VCaP (cell line): ENCODE measurements at regions not wholly inside any gene's neighbourhood (a gene's known extent, or its start where the extent isn't known, plus 50 kb on each side); places are given as distances from the start of the nearest gene placed in this dataset.

ENCODE experiments used
- H3K27ac ChIP-seq: fragments of 450-650 bp; 2 replicates; pipeline ENCODE4 v1.5.1; 2017
- TF ChIP-seq, protein P1 (sequence below): fragments of 450-650 bp; conservative IDR thresholded peaks from 2 replicates; pipeline ENCODE4 v1.5.1; 2017; ENCODE audit warnings: mild to moderate bottlenecking, moderate library complexity

DNA sequence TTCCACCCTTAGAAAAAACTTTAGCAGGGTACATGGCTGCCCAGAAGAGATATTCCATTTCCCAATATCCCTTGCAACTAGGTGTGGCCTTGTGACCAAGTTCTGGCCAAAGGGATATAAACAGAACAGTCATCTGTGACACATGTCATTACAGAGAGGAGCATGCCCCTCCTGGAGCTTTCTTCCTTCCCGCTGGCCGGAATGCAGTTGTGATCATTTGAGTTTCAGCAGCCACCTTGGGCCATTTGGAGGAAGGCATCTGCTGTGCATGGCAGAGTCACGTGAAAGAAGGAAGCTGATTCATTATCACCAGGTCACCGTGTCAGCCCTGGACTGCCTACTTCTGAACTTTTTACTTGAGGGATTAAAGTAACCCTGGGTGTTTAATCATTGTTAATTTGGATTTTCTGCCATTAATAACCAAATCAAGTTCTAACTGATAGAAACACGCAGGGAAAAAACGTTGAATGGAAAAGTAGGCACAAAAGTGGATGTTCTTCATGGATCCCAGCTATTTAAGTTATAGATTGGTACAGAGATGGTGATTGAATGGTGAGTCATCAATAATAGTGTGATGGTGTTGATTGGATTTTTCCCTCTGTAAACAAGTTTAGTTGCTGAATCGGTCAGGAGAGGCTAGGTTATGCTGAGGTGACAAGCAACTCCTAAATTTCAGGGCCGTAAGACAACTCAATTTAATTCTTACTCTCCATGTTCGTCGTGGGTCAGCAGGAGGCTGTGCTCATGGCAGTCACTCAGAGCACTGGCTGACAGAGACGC, 80.7 kb upstream of the CCDC167 start:
- no peak overlapping the region for H3K27ac ChIP-seq
- TF ChIP-seq, protein P1, sequence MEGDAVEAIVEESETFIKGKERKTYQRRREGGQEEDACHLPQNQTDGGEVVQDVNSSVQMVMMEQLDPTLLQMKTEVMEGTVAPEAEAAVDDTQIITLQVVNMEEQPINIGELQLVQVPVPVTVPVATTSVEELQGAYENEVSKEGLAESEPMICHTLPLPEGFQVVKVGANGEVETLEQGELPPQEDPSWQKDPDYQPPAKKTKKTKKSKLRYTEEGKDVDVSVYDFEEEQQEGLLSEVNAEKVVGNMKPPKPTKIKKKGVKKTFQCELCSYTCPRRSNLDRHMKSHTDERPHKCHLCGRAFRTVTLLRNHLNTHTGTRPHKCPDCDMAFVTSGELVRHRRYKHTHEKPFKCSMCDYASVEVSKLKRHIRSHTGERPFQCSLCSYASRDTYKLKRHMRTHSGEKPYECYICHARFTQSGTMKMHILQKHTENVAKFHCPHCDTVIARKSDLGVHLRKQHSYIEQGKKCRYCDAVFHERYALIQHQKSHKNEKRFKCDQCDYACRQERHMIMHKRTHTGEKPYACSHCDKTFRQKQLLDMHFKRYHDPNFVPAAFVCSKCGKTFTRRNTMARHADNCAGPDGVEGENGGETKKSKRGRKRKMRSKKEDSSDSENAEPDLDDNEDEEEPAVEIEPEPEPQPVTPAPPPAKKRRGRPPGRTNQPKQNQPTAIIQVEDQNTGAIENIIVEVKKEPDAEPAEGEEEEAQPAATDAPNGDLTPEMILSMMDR: no peak

DNA sequence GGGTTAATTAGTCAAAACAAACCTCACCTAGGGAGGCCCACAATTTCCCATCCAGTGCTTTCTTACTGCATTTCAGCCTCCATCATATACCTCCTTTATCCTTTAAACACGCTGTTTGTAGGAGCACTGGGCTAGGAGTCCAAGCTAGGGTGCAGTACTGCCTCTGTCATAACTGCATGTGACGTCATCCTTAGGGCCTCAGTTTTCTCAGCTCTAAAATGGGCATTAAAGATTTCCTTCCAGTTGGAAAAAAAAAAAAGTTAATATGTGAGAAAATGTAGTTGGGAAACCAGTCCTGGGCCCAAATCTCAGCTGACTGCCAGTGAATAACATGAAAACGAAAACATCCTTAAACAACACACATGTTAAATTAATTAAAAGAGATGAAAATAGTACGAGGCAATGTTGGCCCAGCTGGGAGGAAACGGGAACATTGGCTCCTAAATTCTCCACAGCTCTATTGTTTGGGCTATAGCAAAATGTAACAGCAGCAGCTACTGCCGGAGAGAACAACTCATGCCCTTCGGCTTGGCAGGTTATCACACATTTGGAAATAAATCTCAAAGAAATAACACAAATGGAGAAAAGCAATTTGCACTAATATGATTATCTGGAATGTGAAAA, 79.9 kb upstream of the CCDC167 start:
- H3K27ac ChIP-seq: no peak overlapping the region
- TF ChIP-seq, protein P1: no peak

DNA sequence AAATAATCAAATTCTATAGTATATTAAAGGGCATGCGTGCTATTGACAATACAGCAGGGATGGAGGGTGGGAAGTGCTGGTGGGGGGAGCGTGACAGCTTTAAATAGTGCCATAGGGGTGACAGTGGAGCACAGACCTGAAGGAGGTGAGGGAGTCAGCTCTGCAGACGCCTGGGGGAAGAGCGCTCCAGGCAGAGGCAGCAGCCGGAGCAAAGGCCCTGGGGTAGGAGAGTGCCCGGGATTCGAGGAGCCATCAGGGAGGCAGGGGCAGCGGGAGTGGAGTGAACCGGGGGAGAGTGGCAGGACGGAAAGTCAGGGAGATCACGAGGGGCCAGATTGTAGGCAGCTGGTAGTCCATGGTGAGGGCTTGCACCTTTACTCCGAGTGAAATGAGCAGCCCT, 78.4 kb upstream of the CCDC167 start:
- H3K27ac ChIP-seq: no peak overlapping the region
- TF ChIP-seq, protein P1: no peak

DNA sequence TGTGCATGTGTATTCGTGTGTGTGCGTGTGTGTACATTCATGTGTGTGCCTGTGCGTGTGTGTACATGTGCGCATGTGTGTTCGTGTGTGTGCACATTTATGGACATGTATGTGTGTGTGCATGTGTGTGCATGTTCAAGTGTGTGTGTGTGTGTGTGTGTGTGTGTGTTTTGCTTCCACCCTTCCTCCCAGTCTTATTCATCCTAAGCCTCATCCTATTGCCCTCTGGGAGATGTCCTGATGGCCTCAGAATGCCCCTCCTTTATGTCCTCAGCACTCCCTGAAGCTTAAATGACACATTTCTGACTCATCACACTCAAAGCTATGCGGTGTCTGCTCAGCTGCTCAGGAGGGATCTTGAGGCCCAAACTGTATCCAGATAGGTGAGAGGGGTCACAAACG, 76.6 kb upstream of the CCDC167 start:
- H3K27ac ChIP-seq: no peak overlapping the region
- TF ChIP-seq, protein P1: no peak

DNA sequence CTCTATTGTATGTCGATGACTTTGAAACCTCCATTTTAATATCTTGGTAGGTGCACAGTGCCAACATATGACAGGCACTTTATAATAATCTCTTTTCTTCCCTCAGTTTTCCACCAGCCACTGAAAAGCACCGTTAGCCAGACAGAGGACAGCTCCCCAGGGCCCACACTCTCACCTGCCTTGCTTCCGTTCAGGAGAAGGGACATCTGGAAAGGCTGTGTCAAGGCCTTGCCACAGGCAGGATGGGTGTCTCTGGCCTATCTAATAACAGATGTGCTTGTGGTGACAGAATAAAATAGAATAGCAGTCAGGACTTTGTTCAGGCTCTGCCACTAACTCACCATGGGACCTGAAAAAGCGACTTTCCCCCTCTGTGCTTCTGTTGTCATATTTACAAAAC, 75.5 kb upstream of the CCDC167 start:
- H3K27ac ChIP-seq: no peak overlapping the region
- TF ChIP-seq, protein P1: no peak

DNA sequence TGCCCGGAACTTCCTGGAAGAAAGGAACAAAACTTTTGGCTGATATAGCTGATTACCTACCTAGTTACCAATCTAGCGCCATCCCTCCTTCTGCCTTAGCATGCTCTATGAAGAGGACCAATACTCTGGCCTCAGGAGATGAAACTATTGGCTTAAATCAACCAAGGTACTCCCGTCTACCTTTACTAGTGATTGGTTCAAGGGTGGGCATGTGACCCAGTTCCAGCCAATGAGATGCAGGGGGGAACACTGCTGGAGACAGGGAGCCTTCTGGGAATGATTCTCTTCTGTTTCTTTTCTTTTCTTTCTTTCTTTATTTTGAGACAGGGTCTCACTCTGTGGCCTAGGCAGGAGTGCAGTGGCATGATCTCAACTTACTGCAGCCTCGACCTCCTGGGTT, 72.6 kb upstream of the CCDC167 start:
- no peak overlapping the region for H3K27ac ChIP-seq
- TF ChIP-seq, protein P1: no peak

DNA sequence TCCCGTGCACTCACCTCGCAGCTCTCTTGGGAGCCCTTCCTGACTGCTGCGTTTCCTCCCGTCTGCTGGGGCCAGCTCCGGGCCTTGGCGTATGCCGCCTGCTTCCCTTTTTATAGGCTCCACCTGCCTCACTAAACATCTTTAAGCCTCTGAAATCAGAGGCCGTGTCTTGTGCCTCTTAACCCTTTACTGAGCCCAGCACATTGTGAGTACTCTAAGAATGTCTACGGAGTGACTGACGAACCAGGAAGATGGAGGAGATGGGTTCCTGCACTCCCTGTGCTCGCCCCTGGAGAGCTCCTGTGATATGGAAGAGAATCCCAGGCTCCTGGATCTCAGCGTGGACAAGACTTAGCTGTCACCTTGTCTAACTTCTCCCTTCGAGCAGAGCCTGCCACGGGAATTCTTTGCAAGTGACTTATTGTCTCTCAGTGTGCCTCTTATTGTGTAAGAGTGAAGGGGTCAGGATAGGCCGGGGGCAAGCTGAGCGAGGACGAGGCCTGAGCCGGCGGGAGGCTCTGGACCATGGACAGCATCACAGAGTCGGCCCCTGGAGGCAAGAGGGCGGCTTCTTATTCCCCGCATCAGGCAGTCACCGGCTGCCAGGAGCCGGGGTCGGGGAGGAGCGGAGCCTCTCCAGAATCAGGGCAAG, 70.9 kb upstream of the CCDC167 start:
- TF ChIP-seq, protein P1: no peak
- H3K27ac ChIP-seq: no peak overlapping the region
